Stimulated activated CD4-positive, alpha-beta T cell treated with anti-CD3 and anti-CD28 coated beads, Interleukin-4, amount 100 ng/mL, for 48 hours (primary cell): ENCODE measurements at regions not wholly inside any gene's neighbourhood (a gene's known extent, or its start where the extent isn't known, plus 50 kb on each side); places are given as distances from the start of the nearest gene placed in this dataset.
"Not testable (repeated sequence)": the region's sequence is repeated elsewhere in the genome, so short reads cannot be mapped to it uniquely, and the experiment has no call there.

ENCODE experiments used
- DNase-seq, 2 donors: peaks; one replicate each; pipeline ENCODE4 v3.0.0-alpha.2; 2020; ENCODE audit warnings: low read depth in 2 of 2

GRCh38 chr3:195974281-195974680, 65.9 kb upstream of the TNK2 start:
- not testable (repeated sequence) for DNase-seq

- not testable (repeated sequence) for DNase-seq
Measured at GRCh38 chr3:195970873-195971272, 62.5 kb upstream of the TNK2 start.

- DNase-seq = not testable (repeated sequence)
Measured at GRCh38 chr3:195969838-195970776, 61.8 kb upstream of the TNK2 start.

- DNase-seq = not testable (repeated sequence)
Measured at GRCh38 chr3:195969341-195969740, 61.0 kb upstream of the TNK2 start.

- not testable (repeated sequence) for DNase-seq
Measured at GRCh38 chr3:195968104-195968503, 59.8 kb upstream of the TNK2 start.

GRCh38 chr3:195967387-195967720, 59.0 kb upstream of the TNK2 start:
- DNase-seq = not testable (repeated sequence)

- not testable (repeated sequence) for DNase-seq
Measured at GRCh38 chr3:195966563-195967386, 58.4 kb upstream of the TNK2 start.

GRCh38 chr3:195965217-195965616, 56.9 kb upstream of the TNK2 start:
- DNase-seq = not testable (repeated sequence)

- not testable (repeated sequence) for DNase-seq
Measured at GRCh38 chr3:195964318-195965107, 56.2 kb upstream of the TNK2 start.

- not testable (repeated sequence) for DNase-seq
Measured at GRCh38 chr3:195962222-195962621, 53.9 kb upstream of the TNK2 start.

- peak; percentile 28 to 44 for DNase-seq
Measured at GRCh38 chr3:195960971-195961775, 52.8 kb upstream of the TNK2 start.

GRCh38 chr3:195960164-195960563, 51.8 kb upstream of the TNK2 start:
- DNase-seq = not testable (repeated sequence)

- not testable (repeated sequence) for DNase-seq
Measured at GRCh38 chr3:195959367-195960157, 51.2 kb upstream of the TNK2 start.

- DNase-seq = not testable (repeated sequence)
Measured at GRCh38 chr3:195958736-195959135, 50.4 kb upstream of the TNK2 start.
